Bronchial epithelial cell (primary cell): ENCODE measurements at regions not wholly inside any gene's neighbourhood (a gene's known extent, or its start where the extent isn't known, plus 50 kb on each side); places are given as distances from the start of the nearest gene placed in this dataset.
"Not testable (repeated sequence)": the region's sequence is repeated elsewhere in the genome, so short reads cannot be mapped to it uniquely, and the experiment has no call there.

ENCODE experiments used
- DNase-seq: peaks from one replicate; pipeline ENCODE4 v3.0.0-alpha.2; 2010; ENCODE audit warnings: low read depth
- FAIRE-seq: peaks from 2 replicates; lab custom pipeline; 2011; peaks lifted over from hg19 to GRCh38; lab: Jason Lieb, UNC
- H3K27me3 ChIP-seq: 2 replicates; pipeline ENCODE4 v1.5.1; 2011; ENCODE audit warnings: low read length; ENCODE audit not compliant: control insufficient read depth, insufficient read depth
- H3K36me3 ChIP-seq: 2 replicates; pipeline ENCODE4 v1.5.1; 2011; ENCODE audit warnings: low read length; ENCODE audit not compliant: control insufficient read depth, insufficient read depth
- H3K4me3 ChIP-seq: 2 replicates; pipeline ENCODE4 v1.5.1; 2011; ENCODE audit warnings: mild to moderate bottlenecking, low read depth, low read length, control low read depth
- CTCF ChIP-seq: IDR thresholded peaks from 2 replicates; pipeline ENCODE4 v1.5.1; 2011; ENCODE audit warnings: mild to moderate bottlenecking, moderate library complexity, low read length, control low read depth, inconsistent platforms; ENCODE audit not compliant: insufficient read depth, severe bottlenecking

- Histone ChIP-seq H3K27me3 (no peaks in the 10 kb centered on the region), H3K36me3 (no peaks in the 10 kb centered on the region), H3K4me3 (no peak overlapping the region)
- no peak for FAIRE-seq
- no peak for TF ChIP-seq CTCF
- DNase-seq: no peak
Observed at GRCh38 chrX:51242212-51242611, 90.4 kb upstream of the NUDT10 start.

GRCh38 chrX:51257490-51257889, 75.1 kb upstream of the NUDT10 start:
- FAIRE-seq (no peak), DNase-seq (no peak)
- H3K36me3 ChIP-seq: no peaks in the 10 kb centered on the region
- no peaks in the 10 kb centered on the region for H3K27me3 ChIP-seq
- H3K4me3 ChIP-seq: no peak overlapping the region
- TF ChIP-seq CTCF: no peak

GRCh38 chrX:51262271-51262670, 70.4 kb upstream of the NUDT10 start:
- FAIRE-seq: not testable (repeated sequence)

GRCh38 chrX:51272638-51273037, 60.0 kb upstream of the NUDT10 start:
- FAIRE-seq (no peak), DNase-seq (no peak)
- Histone ChIP-seq H3K4me3 (no peak overlapping the region), H3K27me3 (no peaks in the 10 kb centered on the region), H3K36me3 (no peaks in the 10 kb centered on the region)
- TF ChIP-seq CTCF: no peak

More at GRCh38 chrX:51262271-51262670, 70.4 kb upstream of the NUDT10 start:
- DNase-seq, H3K27me3 ChIP-seq, H3K36me3 ChIP-seq, H3K4me3 ChIP-seq: not testable (repeated sequence)

- H3K4me3 ChIP-seq: no peak overlapping the region
- FAIRE-seq (no peak), DNase-seq (peak; percentile 53)
- H3K27me3 ChIP-seq: no peaks in the 10 kb centered on the region
- TF ChIP-seq CTCF: no peak
- H3K36me3 ChIP-seq: no peaks in the 10 kb centered on the region
Observed at GRCh38 chrX:51281758-51282318, 50.8 kb upstream of the NUDT10 start.
